Bronchial epithelial cell (primary cell): ENCODE measurements at regions not wholly inside any gene's neighbourhood (a gene's known extent, or its start where the extent isn't known, plus 50 kb on each side); places are given as distances from the start of the nearest gene placed in this dataset.

Experiments
- DNase-seq: peaks from one replicate; pipeline ENCODE4 v3.0.0-alpha.2; 2010; ENCODE audit warnings: low read depth
- FAIRE-seq: peaks from 2 replicates; lab custom pipeline; 2011; peaks lifted over from hg19 to GRCh38; lab: Jason Lieb, UNC
- H3K27me3 ChIP-seq: 2 replicates; pipeline ENCODE4 v1.5.1; 2011; ENCODE audit warnings: low read length; ENCODE audit not compliant: control insufficient read depth, insufficient read depth
- H3K36me3 ChIP-seq: 2 replicates; pipeline ENCODE4 v1.5.1; 2011; ENCODE audit warnings: low read length; ENCODE audit not compliant: control insufficient read depth, insufficient read depth
- H3K4me3 ChIP-seq: 2 replicates; pipeline ENCODE4 v1.5.1; 2011; ENCODE audit warnings: mild to moderate bottlenecking, low read depth, low read length, control low read depth
- TF ChIP-seq, protein P1 (sequence below): IDR thresholded peaks from 2 replicates; pipeline ENCODE4 v1.5.1; 2011; ENCODE audit warnings: mild to moderate bottlenecking, moderate library complexity, low read length, control low read depth, inconsistent platforms; ENCODE audit not compliant: insufficient read depth, severe bottlenecking

DNA sequence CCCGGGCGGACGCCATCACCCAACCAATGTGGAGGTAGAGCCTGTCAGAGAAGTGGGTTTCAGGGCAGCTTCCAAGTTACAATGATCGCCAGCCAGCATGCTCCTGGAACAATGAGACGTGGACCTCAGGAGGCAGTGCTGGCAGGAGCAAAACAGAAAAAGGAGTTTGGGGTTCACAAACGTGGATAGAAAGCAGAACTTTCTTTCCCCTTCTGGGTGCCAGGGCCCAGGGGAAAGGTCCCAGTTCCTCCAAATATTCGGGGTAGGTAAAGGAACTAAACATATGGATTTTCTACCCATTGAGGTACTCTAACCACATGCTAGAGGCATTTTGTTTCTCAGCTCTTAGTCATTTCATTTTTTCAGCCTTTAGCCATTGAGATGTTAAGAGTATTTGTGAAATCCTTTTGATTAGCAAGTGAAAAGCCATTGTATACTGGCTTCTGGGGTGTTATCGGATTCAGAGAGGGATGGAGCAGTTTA is 488.4 kb upstream of the ADGRL2 start:
- TF ChIP-seq, protein P1, sequence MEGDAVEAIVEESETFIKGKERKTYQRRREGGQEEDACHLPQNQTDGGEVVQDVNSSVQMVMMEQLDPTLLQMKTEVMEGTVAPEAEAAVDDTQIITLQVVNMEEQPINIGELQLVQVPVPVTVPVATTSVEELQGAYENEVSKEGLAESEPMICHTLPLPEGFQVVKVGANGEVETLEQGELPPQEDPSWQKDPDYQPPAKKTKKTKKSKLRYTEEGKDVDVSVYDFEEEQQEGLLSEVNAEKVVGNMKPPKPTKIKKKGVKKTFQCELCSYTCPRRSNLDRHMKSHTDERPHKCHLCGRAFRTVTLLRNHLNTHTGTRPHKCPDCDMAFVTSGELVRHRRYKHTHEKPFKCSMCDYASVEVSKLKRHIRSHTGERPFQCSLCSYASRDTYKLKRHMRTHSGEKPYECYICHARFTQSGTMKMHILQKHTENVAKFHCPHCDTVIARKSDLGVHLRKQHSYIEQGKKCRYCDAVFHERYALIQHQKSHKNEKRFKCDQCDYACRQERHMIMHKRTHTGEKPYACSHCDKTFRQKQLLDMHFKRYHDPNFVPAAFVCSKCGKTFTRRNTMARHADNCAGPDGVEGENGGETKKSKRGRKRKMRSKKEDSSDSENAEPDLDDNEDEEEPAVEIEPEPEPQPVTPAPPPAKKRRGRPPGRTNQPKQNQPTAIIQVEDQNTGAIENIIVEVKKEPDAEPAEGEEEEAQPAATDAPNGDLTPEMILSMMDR: no peak
- H3K27me3 ChIP-seq: peaks cover 1% of the 10 kb centered on the region
- H3K4me3 ChIP-seq: no peak overlapping the region
- DNase-seq: no peak
- no peaks in the 10 kb centered on the region for H3K36me3 ChIP-seq
- no peak for FAIRE-seq

DNA sequence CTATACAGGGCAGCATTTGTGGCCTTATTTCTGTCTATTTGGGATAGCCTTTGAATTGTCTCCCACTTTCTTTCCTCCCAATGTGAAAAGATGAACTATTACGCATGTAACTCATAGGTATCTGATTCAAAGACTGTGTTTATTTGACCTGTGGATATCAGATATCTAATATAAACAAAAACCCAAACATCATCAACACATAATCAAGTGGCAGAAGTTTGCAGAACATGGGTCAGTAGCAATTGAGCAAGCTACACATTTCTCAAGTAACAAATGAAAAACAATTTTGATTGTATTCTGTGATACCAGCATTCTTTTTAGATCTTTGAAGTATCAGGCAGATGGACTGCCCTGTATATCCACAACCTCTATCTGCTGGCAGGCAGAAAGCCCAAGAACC is 490.5 kb upstream of the ADGRL2 start:
- H3K4me3 ChIP-seq: no peak overlapping the region
- H3K27me3 ChIP-seq: no peaks in the 10 kb centered on the region
- TF ChIP-seq, protein P1: no peak
- FAIRE-seq (no peak), DNase-seq (no peak)
- no peaks in the 10 kb centered on the region for H3K36me3 ChIP-seq

DNA sequence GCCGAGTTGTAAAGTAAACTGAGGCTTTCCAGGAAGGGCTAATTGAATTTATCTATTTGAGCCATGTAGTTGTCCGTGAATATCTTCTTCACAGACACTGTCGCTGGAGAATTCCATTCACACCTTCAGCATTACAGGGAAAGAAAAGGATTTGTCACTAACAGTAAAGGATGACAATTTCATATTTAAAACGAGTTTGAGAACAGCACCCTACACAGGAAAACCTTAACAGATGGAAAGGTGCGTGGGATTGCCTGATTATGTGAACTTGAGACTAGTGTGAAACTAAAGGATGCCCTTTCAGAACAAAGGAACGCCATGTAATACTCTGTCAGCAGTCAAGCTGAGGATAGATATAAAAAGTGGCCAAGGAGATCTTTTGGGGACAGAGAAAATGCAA is 492.5 kb upstream of the ADGRL2 start:
- FAIRE-seq (no peak), DNase-seq (no peak)
- no peak overlapping the region for H3K4me3 ChIP-seq
- no peaks in the 10 kb centered on the region for H3K27me3 ChIP-seq
- no peaks in the 10 kb centered on the region for H3K36me3 ChIP-seq
- TF ChIP-seq, protein P1: no peak

DNA sequence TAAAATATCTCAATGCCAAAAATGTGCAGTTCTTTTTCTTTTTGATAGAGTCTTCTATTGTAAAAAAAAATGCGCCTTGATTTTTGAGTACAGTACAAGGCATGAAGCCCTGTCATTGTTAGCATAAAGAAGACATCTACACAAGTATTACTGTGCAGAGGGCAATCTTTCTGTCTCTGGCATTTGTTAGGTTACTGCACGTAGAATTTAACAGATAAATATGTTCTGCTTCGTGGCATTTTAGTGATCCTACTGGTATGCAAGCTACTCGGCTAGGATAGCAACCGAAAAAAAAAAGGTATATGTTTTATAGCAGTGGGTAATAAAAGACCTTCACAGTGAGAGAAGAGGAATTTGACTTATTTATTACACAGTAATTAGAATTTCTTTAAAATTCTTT is 492.9 kb upstream of the ADGRL2 start:
- Histone ChIP-seq H3K4me3 (no peak overlapping the region), H3K27me3 (no peaks in the 10 kb centered on the region), H3K36me3 (no peaks in the 10 kb centered on the region)
- DNase-seq (no peak), FAIRE-seq (no peak)
- TF ChIP-seq, protein P1: no peak

DNA sequence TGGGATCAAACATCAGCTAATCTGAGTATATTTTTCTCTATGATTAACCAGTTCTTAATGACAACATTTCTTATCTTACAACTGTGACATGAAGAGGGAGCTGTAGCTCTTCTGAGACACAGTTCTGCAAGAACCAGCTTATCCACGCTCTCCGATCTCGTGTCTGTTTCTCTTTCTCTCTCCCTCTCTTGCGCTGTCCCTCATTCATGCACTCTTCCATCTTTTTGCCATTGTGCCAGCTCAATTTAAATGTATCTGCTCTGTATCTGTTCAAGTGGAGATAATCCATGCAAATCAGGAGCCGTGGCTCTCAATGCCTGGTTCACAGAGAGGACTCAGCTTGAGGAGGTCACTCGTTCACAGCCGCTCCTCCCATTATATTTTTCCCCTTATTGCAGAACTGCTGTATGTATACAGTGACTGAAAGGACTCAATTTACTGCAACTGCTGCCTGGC is 494.7 kb upstream of the ADGRL2 start:
- Histone ChIP-seq H3K4me3 (peak overlapping the region; percentile 35), H3K36me3 (no peaks in the 10 kb centered on the region), H3K27me3 (no peaks in the 10 kb centered on the region)
- TF ChIP-seq, protein P1: peak; percentile 45
- DNase-seq (peak; percentile 52), FAIRE-seq (peak; percentile 43)

DNA sequence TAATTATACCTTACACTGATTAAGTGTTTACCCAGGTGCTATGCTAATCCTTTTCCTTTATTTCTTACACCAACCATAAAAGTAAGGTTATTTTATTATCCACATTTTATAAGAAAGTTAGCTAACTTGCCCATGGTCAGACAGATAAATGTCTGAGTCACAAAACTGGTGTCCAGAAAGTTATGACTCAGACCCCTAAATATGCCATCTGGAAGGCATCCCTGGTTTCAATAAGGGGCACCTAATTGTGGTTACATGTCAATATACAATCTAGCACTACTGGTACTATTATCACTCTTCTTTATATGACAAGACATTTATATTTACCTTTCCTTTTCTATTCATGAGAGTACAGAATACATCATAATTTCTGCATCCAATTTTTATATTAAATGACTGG is 496.5 kb upstream of the ADGRL2 start:
- no peak overlapping the region for H3K4me3 ChIP-seq
- no peaks in the 10 kb centered on the region for H3K36me3 ChIP-seq
- TF ChIP-seq, protein P1: no peak
- no peaks in the 10 kb centered on the region for H3K27me3 ChIP-seq
- DNase-seq (peak; percentile 64), FAIRE-seq (no peak)
